Heart right ventricle (tissue), 16 donors: ENCODE measurements at regions not wholly inside any gene's neighbourhood (a gene's known extent, or its start where the extent isn't known, plus 50 kb on each side); places are given as distances from the start of the nearest gene placed in this dataset.

ENCODE experiments used
- ATAC-seq, 8 donors: fragments of 200-7000 bp; cut with Tn5 transposase; one replicate each; pipeline ENCODE4 v1.9.1; 2020; ENCODE audit warnings: mild to moderate bottlenecking in 8 of 8, moderate library complexity in 8 of 8, moderate number of reproducible peaks in 1 of 8
- DNase-seq, 2 donors: peaks; one replicate each; pipeline ENCODE4 v3.0.0-alpha.2; 2020
- H3K27ac ChIP-seq, 10 donors: fragments of 200-600 bp; sonication (generic) in 2 of 10; one replicate each; pipeline versions ENCODE4 v1.5.0 to v1.8.0; 2020 to 2022; ENCODE audit warnings: mild to moderate bottlenecking in 3 of 10
- H3K27me3 ChIP-seq, 7 donors: fragments of 200-600 bp; one replicate each; pipeline ENCODE4 v1.8.0; 2021 to 2022; ENCODE audit warnings: mild to moderate bottlenecking in 2 of 7
- H3K36me3 ChIP-seq, 9 donors: fragments of 200-600 bp; sonication (generic) in 1 of 9; one replicate each; pipeline versions ENCODE4 v1.5.0 to v1.8.0; 2020 to 2022; ENCODE audit warnings: mild to moderate bottlenecking in 2 of 9
- H3K4me1 ChIP-seq, 9 donors: fragments of 200-600 bp; sonication (generic) in 1 of 9; one replicate each; pipeline versions ENCODE4 v1.5.0 to v1.8.0; 2020 to 2022; ENCODE audit warnings: mild to moderate bottlenecking in 4 of 9
- H3K4me3 ChIP-seq, 10 donors: fragments of 200-600 bp; sonication (generic) in 2 of 10; one replicate each; pipeline versions ENCODE4 v1.5.0 to v1.8.0; 2020 to 2022; ENCODE audit warnings: mild to moderate bottlenecking in 7 of 10, moderate library complexity in 2 of 10
- H3K9me3 ChIP-seq, 11 donors: fragments of 200-600 bp in 10 of 11; sonication (generic) in 2 of 11; one replicate each; pipeline versions ENCODE4 v1.5.0 to v1.8.0; 2013 to 2022; ENCODE audit warnings: mild to moderate bottlenecking in 2 of 11, control low read depth in 1 of 11, moderate library complexity in 1 of 11
- CTCF ChIP-seq, 9 donors: fragments of 200-600 bp; sonication (generic) in 2 of 9; IDR thresholded peaks; one replicate each; pipeline versions ENCODE4 v1.5.0 to v1.8.0; 2021 to 2022; ENCODE audit warnings: antibody characterized with exemption in 9 of 9, mild to moderate bottlenecking in 5 of 9, moderate library complexity in 1 of 9
- WGBS, 2 donors: extraction: QIAGEN DNeasy Blood & Tissue Kit; methylation state at CpG; one replicate each; pipeline ENCODE4 v1.1.7; 2013; ENCODE audit warnings: inconsistent platforms in 1 of 2; 5-methylcytosine and 5-hydroxymethylcytosine counted together
- intact Hi-C, 10 donors: fragments of 100-400 bp; cut with DNase I; formaldehyde crosslinking; loops; one replicate each; pipeline versions ENCODE4 v1.11.1 to v1.14.2; 2022
- donor health status: Arrhythmogenic right ventricular cardiomyopathy.
- donor health status: ischemic (EF 13 %, LVEDD 7.1; RV severe dilation, severe dysfunction).
- donor health status: healthy with polysubstance abuse.
- donor health status: DM: no; HTN: yes; CAD: no.
- donor health status: DM: no; HTN: no; CAD: no.
- donor health status: ischemic (EF 25% LVEDD 6.9; RV normal size, moderate dysfunction).
- donor health status: ischemic (EF 25% LVEDD 5.7; RV mildly dilated, moderate dysfunction).
- donor health status: healthy.
- donor health status: DM: yes; HTN: yes; CAD: no.
- donor health status: Ischemic cardiomyopathy.
- donor health status: ischemic (EF 35%, LVEDD 5.7; RV mildly dilated, moderate dysfunction).
- donor health status: nonischemic (EF 11% LVEDD 7.7; RV severe dilation, severe dysfunction).
- donor health status: DM: yes; HTN: yes; CAD: no.
- donor health status: PGD.
- donor health status: ischemic (EF 29% LVEDD 5.4; RV normal size, mild dysfunction).
- donor health status: nonischemic (EF 23%, LVEDD 6.1; RV moderate dilation, normal function).

GRCh38 chr10:88181902-88182600, 318.6 kb downstream of the PTEN start:
- H3K4me3 ChIP-seq, result no peak overlapping the region
- peaks cover 0 to 3% (median 0%) of the 10 kb centered on the region in 9 donors for H3K4me1 ChIP-seq
- H3K36me3 ChIP-seq, result no peaks in the 10 kb centered on the region
- 81 to 91% methylated on average over 3 of the region's 3 CpGs for WGBS, 2 donors
- TF ChIP-seq CTCF (IDR thresholded peaks at IDR 0.05), result no peak
- DNase-seq, result no peak
- H3K9me3 ChIP-seq, result peaks cover 0 to 10% (median 1%) of the 10 kb centered on the region in 11 donors
- no peak for ATAC-seq
- intact Hi-C loops, result no loop called here
- H3K27me3 ChIP-seq, result no peaks in the 10 kb centered on the region
- no peak overlapping the region for H3K27ac ChIP-seq

GRCh38 chr10:88182601-88182930, 319.1 kb downstream of the PTEN start:
- DNase-seq (no peak), ATAC-seq (no peak)
- no peak overlapping the region for H3K27ac ChIP-seq
- peaks cover 0 to 5% (median 0%) of the 10 kb centered on the region in 11 donors for H3K9me3 ChIP-seq
- no peak overlapping the region for H3K4me3 ChIP-seq
- no peak for TF ChIP-seq CTCF (IDR thresholded peaks at IDR 0.05)
- intact Hi-C loops, result no loop called here
- H3K27me3 ChIP-seq, result no peaks in the 10 kb centered on the region
- H3K4me1 ChIP-seq, result peaks cover 0 to 3% (median 0%) of the 10 kb centered on the region in 9 donors
- H3K36me3 ChIP-seq, result no peaks in the 10 kb centered on the region

DNA sequence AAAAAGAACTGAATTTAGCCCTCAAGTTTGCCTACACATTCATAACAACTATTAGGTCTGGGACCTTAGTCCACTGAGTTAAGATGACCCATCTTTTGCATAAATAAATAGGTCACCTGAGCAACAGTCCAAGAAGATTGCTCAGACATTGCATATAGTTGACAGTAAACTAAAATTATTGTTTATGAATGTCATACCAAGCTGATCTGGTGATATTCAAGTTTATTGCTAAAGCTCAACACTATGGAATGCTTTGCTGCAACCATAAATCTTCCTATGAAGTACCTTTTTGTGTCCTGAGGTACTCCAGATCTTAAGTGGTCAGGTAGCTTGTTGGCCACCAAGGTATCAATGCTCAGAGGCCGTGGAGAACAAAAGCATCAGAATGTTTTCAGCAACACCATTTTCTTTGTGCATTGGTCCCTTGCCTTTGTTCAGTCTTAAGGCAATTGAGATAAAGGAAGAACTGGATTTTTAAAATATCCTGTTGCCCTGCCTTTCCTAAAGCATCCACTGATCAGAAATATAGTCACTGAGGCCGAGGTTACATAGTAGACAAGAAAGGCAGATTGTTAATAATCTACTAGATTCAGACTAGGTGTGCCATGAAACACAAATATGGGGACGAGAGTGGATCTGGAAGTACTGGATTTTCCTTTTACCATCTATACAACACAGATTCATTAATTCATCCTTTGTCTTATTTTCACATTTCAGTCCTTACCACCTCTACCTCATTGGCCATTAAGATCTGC, 321.3 kb downstream of the PTEN start:
- no peak overlapping the region for H3K4me3 ChIP-seq
- no peak for ATAC-seq
- intact Hi-C loops, result no loop called here

GRCh38 chr10:88185830-88186229, 322.4 kb downstream of the PTEN start:
- Histone ChIP-seq H3K4me1 (peaks cover 0 to 3% (median 0%) of the 10 kb centered on the region in 9 donors), H3K27me3 (no peaks in the 10 kb centered on the region), H3K9me3 (no peaks in the 10 kb centered on the region), H3K36me3 (no peaks in the 10 kb centered on the region), H3K27ac (no peak overlapping the region), H3K4me3 (no peak overlapping the region)
- TF ChIP-seq CTCF (IDR thresholded peaks at IDR 0.05), result no peak
- ATAC-seq, result no peak
- 65 to 74% methylated on average over 2 of the region's 2 CpGs for WGBS, 2 donors
- DNase-seq, result no peak
- intact Hi-C loops, result no loop called here

More for the DNA sequence above, 321.3 kb downstream of the PTEN start:
- H3K36me3 ChIP-seq, result no peaks in the 10 kb centered on the region
- no peaks in the 10 kb centered on the region for H3K9me3 ChIP-seq
- 91 to 92% methylated on average over 3 of the region's 3 CpGs for WGBS, 2 donors
- DNase-seq, result no peak
- H3K27ac ChIP-seq, result no peak overlapping the region
- H3K27me3 ChIP-seq, result no peaks in the 10 kb centered on the region
- peaks cover 0 to 3% (median 0%) of the 10 kb centered on the region in 9 donors for H3K4me1 ChIP-seq
- no peak for TF ChIP-seq CTCF (IDR thresholded peaks at IDR 0.05)
